ENCODE measurements at regions not wholly inside any gene's neighbourhood (a gene's known extent, or its start where the extent isn't known, plus 50 kb on each side); places are given as distances from the start of the nearest gene placed in this dataset.

DNA sequence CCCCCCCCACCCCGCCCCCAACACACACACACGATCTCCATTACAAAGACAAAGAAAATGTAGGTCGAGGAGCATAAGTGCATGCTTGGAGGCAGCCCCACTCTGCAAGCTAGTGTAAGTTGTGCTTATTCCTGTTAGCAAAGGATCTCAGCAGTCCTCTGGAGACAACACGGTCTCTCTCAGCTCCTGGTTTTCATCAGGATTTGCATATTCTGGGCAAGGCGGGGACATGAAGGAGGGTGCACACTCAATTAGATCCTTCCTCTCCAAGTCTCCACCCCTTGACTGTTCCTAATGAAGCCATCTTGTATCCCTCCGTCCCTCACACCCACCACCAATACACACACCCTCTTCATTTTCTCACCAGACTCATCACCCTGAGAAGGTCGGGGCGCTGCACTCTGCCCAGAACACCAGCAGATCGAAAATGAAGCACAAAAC lies 63.8 kb downstream of the MRPL46 start:
- DNase-seq: no peak

- no peak for DNase-seq
These were observed 65.1 kb downstream of the MRPL46 start for GRCh38 chr15:88401996-88402656.

DNA sequence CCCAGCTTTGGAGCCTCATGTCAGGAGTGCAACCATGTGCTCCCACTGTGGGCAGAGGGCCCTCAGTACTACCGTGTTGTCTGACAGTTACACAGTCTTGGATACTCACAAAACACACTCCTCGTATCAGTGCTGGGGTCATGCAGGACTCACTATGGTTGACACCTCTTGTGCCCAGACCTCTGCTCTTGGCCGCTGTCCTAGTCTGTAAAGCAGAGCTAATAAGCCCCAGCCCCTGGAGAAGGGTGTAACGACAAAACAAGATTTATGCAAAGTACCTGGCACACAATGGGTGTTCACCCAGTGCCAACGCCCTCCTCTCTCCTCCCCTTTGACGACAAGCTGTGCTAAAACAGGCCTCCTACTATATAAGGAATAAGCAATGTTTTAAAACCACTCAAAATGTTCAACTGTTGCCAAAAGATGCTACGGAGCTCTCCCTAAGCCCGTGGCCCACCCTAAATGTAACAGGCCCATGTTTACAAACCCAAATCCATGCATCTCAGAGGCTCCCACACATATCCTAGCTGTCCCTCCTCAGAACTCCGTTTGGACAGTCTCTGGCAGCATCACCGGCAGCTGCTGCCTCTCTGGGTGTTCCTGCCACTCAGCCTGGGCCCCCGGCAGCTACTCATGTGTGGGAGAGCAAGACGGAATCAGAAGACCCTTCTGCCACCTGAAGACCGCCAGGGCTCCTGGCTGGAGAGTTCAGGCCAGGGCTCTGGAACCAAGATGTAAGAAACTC lies 65.8 kb downstream of the MRPL46 start:
- no peak for DNase-seq

- DNase-seq: no peak
These were observed 66.5 kb downstream of the MRPL46 start for GRCh38 chr15:88400591-88401250.

DNA sequence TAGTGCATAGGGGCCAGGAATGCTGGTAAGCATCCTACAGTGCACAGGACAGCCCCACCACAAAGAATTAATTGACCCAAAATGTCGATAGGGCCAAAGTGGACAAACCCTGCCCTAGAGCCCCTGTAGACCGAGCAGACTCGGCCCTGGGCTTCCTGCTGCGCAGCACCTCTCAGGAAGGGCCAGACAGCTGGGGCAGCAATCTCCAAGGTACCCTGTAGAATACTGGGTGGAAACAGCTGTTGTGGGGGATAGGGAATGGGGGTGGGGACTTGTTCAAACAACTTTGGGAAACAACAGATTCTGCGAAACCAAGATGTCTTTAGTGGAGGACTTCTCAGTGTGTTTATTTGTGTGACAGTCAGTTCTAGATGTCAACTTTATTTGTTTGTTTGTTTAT lies 67.1 kb downstream of the MRPL46 start:
- no peak for DNase-seq

GRCh38 chr15:88399021-88399685 lies 68.0 kb downstream of the MRPL46 start:
- no peak for DNase-seq

DNA sequence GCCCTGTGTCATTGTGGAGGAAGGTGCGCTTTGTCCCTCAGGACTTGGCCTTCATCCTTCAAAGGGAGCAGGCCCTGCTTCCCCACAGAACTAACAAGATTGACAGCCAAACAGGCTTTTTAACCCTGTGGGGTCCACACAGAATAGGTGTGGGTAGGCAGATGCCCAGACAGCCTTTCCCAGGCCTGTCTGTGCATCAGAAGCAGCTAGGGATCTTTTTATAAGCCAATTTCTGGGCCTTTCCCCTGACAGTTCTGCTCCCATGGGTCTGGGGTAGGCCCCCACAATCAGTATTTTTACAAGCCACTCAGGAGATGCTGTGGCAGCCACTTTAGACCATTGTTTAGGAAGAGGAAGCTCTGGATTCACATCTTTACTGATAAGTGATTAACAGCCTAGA lies 69.2 kb downstream of the MRPL46 start:
- DNase-seq: no peak

DNA sequence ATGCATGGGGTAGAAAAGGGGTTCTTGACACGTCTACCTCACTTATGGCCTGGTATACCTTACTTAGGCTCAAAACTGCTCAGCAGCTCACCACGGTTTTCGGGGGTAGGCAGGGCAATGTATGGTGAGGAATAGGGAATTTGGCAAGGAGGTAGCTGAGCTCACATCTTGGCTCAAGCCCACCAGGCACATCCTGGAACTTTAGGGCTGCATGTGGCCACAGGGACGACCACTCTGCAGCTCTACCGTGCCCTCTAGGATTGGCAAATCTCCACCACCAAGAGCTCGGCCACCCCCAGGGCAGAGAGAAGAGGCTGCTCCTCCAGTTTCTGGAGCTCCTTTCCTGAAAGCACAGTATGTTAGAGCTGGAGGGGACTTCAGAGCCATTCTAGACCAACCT lies 69.7 kb downstream of the MRPL46 start:
- DNase-seq: no peak

- DNase-seq: no peak
These were observed 71.1 kb downstream of the MRPL46 start for GRCh38 chr15:88395872-88396781.

DNA sequence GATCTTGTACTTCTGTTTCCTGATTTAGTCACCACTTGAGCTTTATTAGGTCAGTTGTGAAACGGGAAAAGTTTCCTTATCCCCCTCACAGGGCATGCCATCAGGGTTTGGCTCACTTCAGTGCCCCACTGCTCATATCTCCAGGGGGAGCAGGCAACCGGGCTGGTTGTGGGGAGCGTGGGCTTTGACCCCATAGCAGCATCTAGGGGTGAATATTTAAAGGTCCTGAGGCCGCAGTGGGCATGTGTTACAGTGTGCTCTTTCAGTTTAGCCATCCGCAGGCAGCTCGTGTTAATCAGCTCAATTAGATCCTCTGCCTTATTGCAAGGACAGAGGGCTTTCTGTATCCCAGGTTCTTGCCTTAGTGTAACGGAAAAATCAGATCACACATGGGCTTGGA lies 71.9 kb downstream of the MRPL46 start:
- no peak for DNase-seq

DNA sequence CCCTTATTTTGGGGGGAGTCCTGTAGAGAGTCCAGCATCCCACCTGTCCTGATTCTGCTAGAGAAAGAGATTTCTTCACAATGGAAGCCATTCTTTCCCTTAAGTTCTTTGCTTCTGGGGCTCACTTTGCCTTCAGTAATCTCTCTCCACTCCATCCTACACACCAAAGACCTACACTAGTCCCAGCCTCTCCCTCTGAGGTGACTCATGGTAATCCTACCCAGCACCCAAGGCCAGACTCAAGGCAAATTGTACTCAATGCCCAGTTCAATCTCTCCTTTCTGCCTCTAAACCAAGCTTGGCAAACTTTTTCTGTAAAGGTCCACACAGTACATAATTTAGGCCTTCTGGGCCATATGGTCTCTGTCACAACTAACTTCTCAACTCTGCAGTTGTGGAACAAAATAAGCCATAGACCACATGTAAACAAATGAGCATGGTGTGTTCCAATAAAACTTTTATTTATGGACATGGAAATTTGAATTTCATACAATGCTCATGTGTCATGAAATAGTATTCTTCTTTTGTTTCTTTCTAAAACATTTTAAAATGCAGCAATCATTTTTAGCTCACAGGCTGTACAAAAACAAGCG lies 72.5 kb downstream of the MRPL46 start:
- peak; percentile 47 to 54 for DNase-seq

- DNase-seq: no peak
These were observed 73.3 kb downstream of the MRPL46 start for GRCh38 chr15:88393719-88394519.

GRCh38 chr15:88391700-88392099 lies 75.5 kb downstream of the MRPL46 start:
- no peak for DNase-seq

GRCh38 chr15:88391006-88391405 lies 76.2 kb downstream of the MRPL46 start:
- DNase-seq: no peak

- no peak for DNase-seq
These were observed 76.9 kb downstream of the MRPL46 start for GRCh38 chr15:88390164-88390901.

- no peak for DNase-seq
These were observed 78.1 kb downstream of the MRPL46 start for GRCh38 chr15:88389120-88389519.

DNA sequence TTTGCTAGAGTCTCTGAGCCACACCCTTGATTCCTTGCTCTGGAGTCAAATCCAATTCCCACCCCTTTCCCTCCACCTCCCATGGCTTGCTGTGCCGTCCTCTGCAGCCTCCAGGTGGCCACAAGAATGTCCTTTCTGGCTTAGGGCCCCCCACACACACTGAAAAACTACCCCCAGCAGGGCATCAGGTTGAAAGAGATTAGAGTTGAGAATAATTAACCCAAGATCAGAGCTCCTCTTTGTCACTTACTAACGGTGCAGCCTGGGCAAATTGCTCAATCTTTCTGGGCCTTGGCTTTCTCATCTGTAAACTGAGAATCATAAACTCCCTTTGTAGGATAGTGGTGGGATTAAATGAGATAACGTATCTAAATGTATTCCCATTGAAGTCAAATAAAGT lies 78.5 kb downstream of the MRPL46 start:
- DNase-seq: no peak

GRCh38 chr15:88385078-88385700 lies 82.0 kb downstream of the MRPL46 start:
- DNase-seq: no peak

GRCh38 chr15:88383354-88383753 lies 83.8 kb downstream of the MRPL46 start:
- no peak for DNase-seq

All from right lung (tissue), 2 donors.